ENCODE measurements at regions not wholly inside any gene's neighbourhood (a gene's known extent, or its start where the extent isn't known, plus 50 kb on each side); places are given as distances from the start of the nearest gene placed in this dataset.
"Not testable (repeated sequence)": the region's sequence is repeated elsewhere in the genome, so short reads cannot be mapped to it uniquely, and the experiment has no call there.

- no peaks in the 10 kb centered on the region for H3K4me1 Mint-ChIP-seq (ENCODE audit: low read depth, unreplicated experiment)
- H3K27ac Mint-ChIP-seq (ENCODE audit: unreplicated experiment) = no peak overlapping the region
- DNase-seq = no peak
- peaks cover 3% of the 10 kb centered on the region for H3K27me3 Mint-ChIP-seq (ENCODE audit: unreplicated experiment)
- no peaks in the 10 kb centered on the region for H3K9me3 Mint-ChIP-seq (ENCODE audit: unreplicated experiment)
- H3K36me3 Mint-ChIP-seq (ENCODE audit: unreplicated experiment) = no peaks in the 10 kb centered on the region
- H3K4me3 Mint-ChIP-seq (ENCODE audit: unreplicated experiment) = no peak overlapping the region
- TF ChIP-seq CTCF (IDR thresholded peaks at IDR 0.05; ENCODE audit: partially characterized antibody, unreplicated experiment) = no peak
Measured at GRCh38 chr7:52340067-52340466, 695.4 kb upstream of the POM121L12 start.

GRCh38 chr7:52328328-52328727, 707.1 kb upstream of the POM121L12 start:
- not testable (repeated sequence) for H3K4me3 Mint-ChIP-seq (ENCODE audit: unreplicated experiment); H3K27me3 Mint-ChIP-seq (ENCODE audit: unreplicated experiment); DNase-seq; H3K27ac Mint-ChIP-seq (ENCODE audit: unreplicated experiment); H3K36me3 Mint-ChIP-seq (ENCODE audit: unreplicated experiment); H3K9me3 Mint-ChIP-seq (ENCODE audit: unreplicated experiment); H3K4me1 Mint-ChIP-seq (ENCODE audit: low read depth, unreplicated experiment)

GRCh38 chr7:52325237-52325636, 710.2 kb upstream of the POM121L12 start:
- TF ChIP-seq CTCF (IDR thresholded peaks at IDR 0.05; ENCODE audit: partially characterized antibody, unreplicated experiment) = no peak
- no peaks in the 10 kb centered on the region for H3K36me3 Mint-ChIP-seq (ENCODE audit: unreplicated experiment)

GRCh38 chr7:52323202-52323746, 712.2 kb upstream of the POM121L12 start:
- TF ChIP-seq CTCF (IDR thresholded peaks at IDR 0.05; ENCODE audit: partially characterized antibody, unreplicated experiment) = no peak
- H3K9me3 Mint-ChIP-seq (ENCODE audit: unreplicated experiment) = peaks cover 2% of the 10 kb centered on the region
- H3K27me3 Mint-ChIP-seq (ENCODE audit: unreplicated experiment) = no peaks in the 10 kb centered on the region

More at GRCh38 chr7:52325237-52325636, 710.2 kb upstream of the POM121L12 start:
- no peak for DNase-seq
- Mint-ChIP-seq H3K27me3 (ENCODE audit: unreplicated experiment) (no peaks in the 10 kb centered on the region), H3K4me1 (ENCODE audit: low read depth, unreplicated experiment) (no peaks in the 10 kb centered on the region), H3K9me3 (ENCODE audit: unreplicated experiment) (peaks cover 2% of the 10 kb centered on the region), H3K4me3 (ENCODE audit: unreplicated experiment) (no peak overlapping the region), H3K27ac (ENCODE audit: unreplicated experiment) (no peak overlapping the region)

GRCh38 chr7:52320610-52321009, 714.8 kb upstream of the POM121L12 start:
- no peak for TF ChIP-seq CTCF (IDR thresholded peaks at IDR 0.05; ENCODE audit: partially characterized antibody, unreplicated experiment)
- Mint-ChIP-seq H3K27me3 (ENCODE audit: unreplicated experiment) (no peaks in the 10 kb centered on the region), H3K4me3 (ENCODE audit: unreplicated experiment) (no peak overlapping the region), H3K36me3 (ENCODE audit: unreplicated experiment) (no peaks in the 10 kb centered on the region), H3K27ac (ENCODE audit: unreplicated experiment) (no peak overlapping the region), H3K4me1 (ENCODE audit: low read depth, unreplicated experiment) (no peaks in the 10 kb centered on the region), H3K9me3 (ENCODE audit: unreplicated experiment) (peaks cover 4% of the 10 kb centered on the region)
- DNase-seq = no peak

More at GRCh38 chr7:52323202-52323746, 712.2 kb upstream of the POM121L12 start:
- Mint-ChIP-seq H3K4me3 (ENCODE audit: unreplicated experiment) (no peak overlapping the region), H3K27ac (ENCODE audit: unreplicated experiment) (no peak overlapping the region), H3K36me3 (ENCODE audit: unreplicated experiment) (no peaks in the 10 kb centered on the region), H3K4me1 (ENCODE audit: low read depth, unreplicated experiment) (no peaks in the 10 kb centered on the region)
- DNase-seq = no peak
